ENCODE measurements at regions not wholly inside any gene's neighbourhood (a gene's known extent, or its start where the extent isn't known, plus 50 kb on each side); places are given as distances from the start of the nearest gene placed in this dataset.

DNA sequence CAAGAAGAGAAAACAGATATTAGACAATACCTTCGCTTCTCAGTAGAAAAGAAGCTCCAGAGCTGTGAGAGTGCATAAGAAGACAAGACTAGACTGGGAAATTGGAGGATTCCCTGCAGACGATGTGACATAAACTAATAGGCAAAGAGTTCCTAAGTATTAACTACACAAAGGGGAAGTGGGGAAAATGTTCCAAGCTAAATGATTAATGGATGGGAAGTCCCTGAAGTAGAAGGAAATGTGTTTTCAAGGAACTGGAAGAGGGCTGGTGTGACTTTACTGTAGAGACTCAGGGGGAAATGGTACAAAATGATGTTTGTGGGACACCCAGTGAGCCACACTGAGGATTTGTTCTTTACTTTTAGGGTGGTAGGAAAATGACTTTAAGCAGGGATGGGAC is 69.7 kb upstream of the DCLK2 start:
- TF ChIP-seq POLR2A (IDR thresholded peaks at IDR 0.05; ENCODE audit: low read depth, low read length) = no peak
- no peak for TF ChIP-seq POLR2AphosphoS5 (IDR thresholded peaks at IDR 0.05; ENCODE audit: low read depth, low read length)
- no peak for TF ChIP-seq SPI1 (IDR thresholded peaks at IDR 0.05; ENCODE audit: low read depth, low read length)
- TF ChIP-seq TAF1 (IDR thresholded peaks at IDR 0.05; ENCODE audit: low read depth, low read length) = no peak
- no peak for TF ChIP-seq PAX5 (IDR thresholded peaks at IDR 0.05; ENCODE audit: insufficient read depth, low read length, severe bottlenecking)
- no peak for TF ChIP-seq POU2F2 (IDR thresholded peaks at IDR 0.05; ENCODE audit: low read depth, low read length)

Measured in GM12891 (cell line).